Liver (tissue), 8 donors: ENCODE measurements at regions not wholly inside any gene's neighbourhood (a gene's known extent, or its start where the extent isn't known, plus 50 kb on each side); places are given as distances from the start of the nearest gene placed in this dataset.

Source experiments
- DNase-seq: peaks from one replicate; pipeline ENCODE4 v3.0.0-alpha.2; 2017; ENCODE audit warnings: low spot score
- H3K27ac ChIP-seq, 2 donors: one replicate each; pipeline ENCODE4 v1.7.0; 2013; ENCODE audit warnings: inconsistent platforms in 2 of 2, low read length in 2 of 2, control low read depth in 1 of 2, low read depth in 1 of 2, mild to moderate bottlenecking in 1 of 2
- H3K27me3 ChIP-seq, 4 donors: one replicate each; pipeline versions ENCODE4 v1.6.1 to v1.7.0; 2013; ENCODE audit warnings: low read length in 3 of 4, inconsistent platforms in 1 of 4, mild to moderate bottlenecking in 1 of 4, moderate library complexity in 1 of 4; ENCODE audit not compliant: control insufficient read depth in 4 of 4, insufficient read depth in 4 of 4
- H3K36me3 ChIP-seq, 4 donors: one replicate each; pipeline versions ENCODE4 v1.6.1 to v1.7.0; 2013; ENCODE audit warnings: low read length in 3 of 4, mild to moderate bottlenecking in 3 of 4, low read depth in 1 of 4, moderate library complexity in 1 of 4; ENCODE audit not compliant: control insufficient read depth in 4 of 4, insufficient read depth in 3 of 4
- H3K4me1 ChIP-seq, 4 donors: one replicate each; pipeline versions ENCODE4 v1.6.1 to v1.7.0; 2013; ENCODE audit warnings: low read length in 3 of 4, mild to moderate bottlenecking in 3 of 4, moderate library complexity in 1 of 4; ENCODE audit not compliant: control insufficient read depth in 4 of 4, insufficient read depth in 4 of 4
- H3K4me3 ChIP-seq, 3 donors: one replicate each; pipeline versions ENCODE4 v1.6.1 to v1.7.0; 2013; ENCODE audit warnings: low read length in 3 of 3, control low read depth in 1 of 3, low read depth in 1 of 3, mild to moderate bottlenecking in 1 of 3
- H3K9ac ChIP-seq, 2 donors: one replicate each; pipeline ENCODE4 v1.7.0; 2013; ENCODE audit warnings: low read length in 2 of 2, mild to moderate bottlenecking in 2 of 2, moderate library complexity in 2 of 2, control low read depth in 1 of 2, low read depth in 1 of 2
- H3K9me3 ChIP-seq, 4 donors: one replicate each; pipeline versions ENCODE4 v1.6.1 to v1.7.0; 2013; ENCODE audit warnings: low read length in 3 of 4; ENCODE audit not compliant: control insufficient read depth in 4 of 4
- EGR1 ChIP-seq, 2 donors: IDR thresholded peaks; 2 replicates each; pipeline ENCODE4 v1.6.1; 2016 to 2018; ENCODE audit warnings: antibody characterized with exemption in 2 of 2, low read depth in 2 of 2
- FOXA1 ChIP-seq: IDR thresholded peaks from 2 replicates; pipeline ENCODE4 v1.6.1; 2016; ENCODE audit warnings: antibody characterized with exemption
- GABPA ChIP-seq, 2 donors: IDR thresholded peaks in 1 of 2; conservative IDR thresholded peaks in 1 of 2; 2 replicates each; pipeline ENCODE4 v1.6.1; 2016; ENCODE audit warnings: antibody characterized with exemption in 2 of 2, mild to moderate bottlenecking in 1 of 2, moderate library complexity in 1 of 2
- HNF4A ChIP-seq, 2 donors: conservative IDR thresholded peaks; 2 replicates each; pipeline ENCODE4 v1.6.1; 2016; ENCODE audit warnings: antibody characterized with exemption in 2 of 2, mild to moderate bottlenecking in 2 of 2
- HNF4G ChIP-seq: IDR thresholded peaks from 2 replicates; pipeline ENCODE4 v1.6.1; 2016; ENCODE audit warnings: antibody characterized with exemption
- JUND ChIP-seq, 2 donors: IDR thresholded peaks; 2 replicates each; pipeline ENCODE4 v1.6.1; 2016; ENCODE audit warnings: antibody characterized with exemption in 2 of 2
- RXRA ChIP-seq, 2 donors: IDR thresholded peaks; 2 replicates each; pipeline ENCODE4 v1.6.1; 2017 to 2018; ENCODE audit warnings: antibody characterized with exemption in 2 of 2, mild to moderate bottlenecking in 1 of 2
- SP1 ChIP-seq: IDR thresholded peaks from 2 replicates; pipeline ENCODE4 v1.6.1; 2018; ENCODE audit warnings: antibody characterized with exemption, mild to moderate bottlenecking
- TAF1 ChIP-seq: conservative IDR thresholded peaks from 2 replicates; pipeline ENCODE4 v1.6.1; 2016; ENCODE audit warnings: antibody characterized with exemption, mild to moderate bottlenecking
- WGBS: extraction: QIAGEN DNeasy Blood & Tissue Kit; methylation state at CpG from one replicate; pipeline ENCODE4 v1.1.7; 2013; 5-methylcytosine and 5-hydroxymethylcytosine counted together
- TF ChIP-seq, protein P1 (sequence below): IDR thresholded peaks from 2 replicates; pipeline ENCODE4 v1.6.1; 2016; ENCODE audit warnings: antibody characterized with exemption
- TF ChIP-seq, protein P2 (sequence below): IDR thresholded peaks from 2 replicates; pipeline ENCODE4 v1.6.1; 2016; ENCODE audit warnings: antibody characterized with exemption, mild to moderate bottlenecking
- TF ChIP-seq, protein P3 (sequence below): IDR thresholded peaks from 2 replicates; pipeline ENCODE4 v1.6.1; 2016; ENCODE audit warnings: antibody characterized with exemption
- TF ChIP-seq, protein P4 (sequence below): fragments of 150-350 bp; IDR thresholded peaks from 2 replicates; pipeline ENCODE4 v1.5.1; 2017; ENCODE audit warnings: improper control_type of control experiment, low read depth, low read length; ENCODE audit not compliant: missing input control
- donor health status: healthy.
- donor health status: healthy.
- donor health status: healthy.
- donor health status: healthy.
- donor health status: healthy.

DNA sequence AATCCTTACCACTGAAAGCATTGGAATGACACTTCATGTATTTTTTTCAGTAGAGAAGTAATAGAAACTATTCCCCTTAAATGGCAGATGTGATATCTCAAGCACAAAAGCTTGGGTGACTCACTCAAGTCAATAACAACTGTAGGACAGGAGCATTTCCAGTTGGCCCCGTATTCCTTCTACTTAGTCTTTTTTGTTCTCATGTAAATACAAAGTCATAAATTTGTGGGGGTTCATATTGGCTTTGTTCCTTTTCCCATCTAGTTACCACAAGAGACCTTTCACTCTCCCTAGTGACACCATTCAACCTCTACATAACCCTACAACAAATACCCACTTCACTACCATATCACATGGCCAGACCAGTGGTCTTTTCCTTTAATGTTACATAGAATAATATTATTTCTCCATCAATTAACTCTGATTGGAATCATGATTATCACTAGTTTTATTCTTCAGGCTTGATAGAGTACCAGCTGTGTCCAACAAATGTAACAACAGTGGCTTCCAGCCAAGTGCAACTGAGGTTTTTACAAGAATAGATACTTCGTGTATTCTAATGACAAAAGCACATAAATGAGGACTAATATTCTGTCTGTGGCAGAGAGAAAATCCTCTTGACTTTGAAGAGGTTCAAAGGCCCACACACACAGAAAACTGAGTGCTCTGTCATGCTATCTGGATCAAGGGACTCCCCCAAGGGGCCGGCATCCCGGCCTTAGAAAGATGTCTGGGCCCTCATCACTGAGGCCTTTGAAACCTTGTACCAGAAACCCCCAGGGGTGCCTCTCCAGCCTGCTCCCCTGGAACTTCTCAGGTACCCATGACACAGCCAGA is 94.0 kb upstream of the THBS1 start:
- Histone ChIP-seq H3K4me1 (no peaks in the 10 kb centered on the region), H3K27me3 (no peaks in the 10 kb centered on the region), H3K27ac (peak overlapping the region in 1 of 2 donors; percentile 7), H3K36me3 (no peaks in the 10 kb centered on the region), H3K4me3 (no peak overlapping the region), H3K9me3 (no peaks in the 10 kb centered on the region), H3K9ac (no peak overlapping the region)
- no peak for DNase-seq
- TF ChIP-seq, protein P1, sequence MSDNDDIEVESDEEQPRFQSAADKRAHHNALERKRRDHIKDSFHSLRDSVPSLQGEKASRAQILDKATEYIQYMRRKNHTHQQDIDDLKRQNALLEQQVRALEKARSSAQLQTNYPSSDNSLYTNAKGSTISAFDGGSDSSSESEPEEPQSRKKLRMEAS = no peak
- TF ChIP-seq TAF1 (no peak), HNF4A (conservative IDR thresholded peaks at IDR 0.05) (no peak), GABPA (IDR thresholded peaks at IDR 0.05 in 1 of 2, conservative IDR thresholded peaks at IDR 0.05 in 1 of 2) (no peak), JUND (IDR thresholded peaks at IDR 0.05) (no peak), SP1 (no peak), EGR1 (IDR thresholded peaks at IDR 0.05; ENCODE audit: low read depth in 2 of 2) (no peak), FOXA1 (no peak), HNF4G (no peak)
- TF ChIP-seq, protein P2, sequence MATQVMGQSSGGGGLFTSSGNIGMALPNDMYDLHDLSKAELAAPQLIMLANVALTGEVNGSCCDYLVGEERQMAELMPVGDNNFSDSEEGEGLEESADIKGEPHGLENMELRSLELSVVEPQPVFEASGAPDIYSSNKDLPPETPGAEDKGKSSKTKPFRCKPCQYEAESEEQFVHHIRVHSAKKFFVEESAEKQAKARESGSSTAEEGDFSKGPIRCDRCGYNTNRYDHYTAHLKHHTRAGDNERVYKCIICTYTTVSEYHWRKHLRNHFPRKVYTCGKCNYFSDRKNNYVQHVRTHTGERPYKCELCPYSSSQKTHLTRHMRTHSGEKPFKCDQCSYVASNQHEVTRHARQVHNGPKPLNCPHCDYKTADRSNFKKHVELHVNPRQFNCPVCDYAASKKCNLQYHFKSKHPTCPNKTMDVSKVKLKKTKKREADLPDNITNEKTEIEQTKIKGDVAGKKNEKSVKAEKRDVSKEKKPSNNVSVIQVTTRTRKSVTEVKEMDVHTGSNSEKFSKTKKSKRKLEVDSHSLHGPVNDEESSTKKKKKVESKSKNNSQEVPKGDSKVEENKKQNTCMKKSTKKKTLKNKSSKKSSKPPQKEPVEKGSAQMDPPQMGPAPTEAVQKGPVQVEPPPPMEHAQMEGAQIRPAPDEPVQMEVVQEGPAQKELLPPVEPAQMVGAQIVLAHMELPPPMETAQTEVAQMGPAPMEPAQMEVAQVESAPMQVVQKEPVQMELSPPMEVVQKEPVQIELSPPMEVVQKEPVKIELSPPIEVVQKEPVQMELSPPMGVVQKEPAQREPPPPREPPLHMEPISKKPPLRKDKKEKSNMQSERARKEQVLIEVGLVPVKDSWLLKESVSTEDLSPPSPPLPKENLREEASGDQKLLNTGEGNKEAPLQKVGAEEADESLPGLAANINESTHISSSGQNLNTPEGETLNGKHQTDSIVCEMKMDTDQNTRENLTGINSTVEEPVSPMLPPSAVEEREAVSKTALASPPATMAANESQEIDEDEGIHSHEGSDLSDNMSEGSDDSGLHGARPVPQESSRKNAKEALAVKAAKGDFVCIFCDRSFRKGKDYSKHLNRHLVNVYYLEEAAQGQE = no peak
- TF ChIP-seq, protein P3, sequence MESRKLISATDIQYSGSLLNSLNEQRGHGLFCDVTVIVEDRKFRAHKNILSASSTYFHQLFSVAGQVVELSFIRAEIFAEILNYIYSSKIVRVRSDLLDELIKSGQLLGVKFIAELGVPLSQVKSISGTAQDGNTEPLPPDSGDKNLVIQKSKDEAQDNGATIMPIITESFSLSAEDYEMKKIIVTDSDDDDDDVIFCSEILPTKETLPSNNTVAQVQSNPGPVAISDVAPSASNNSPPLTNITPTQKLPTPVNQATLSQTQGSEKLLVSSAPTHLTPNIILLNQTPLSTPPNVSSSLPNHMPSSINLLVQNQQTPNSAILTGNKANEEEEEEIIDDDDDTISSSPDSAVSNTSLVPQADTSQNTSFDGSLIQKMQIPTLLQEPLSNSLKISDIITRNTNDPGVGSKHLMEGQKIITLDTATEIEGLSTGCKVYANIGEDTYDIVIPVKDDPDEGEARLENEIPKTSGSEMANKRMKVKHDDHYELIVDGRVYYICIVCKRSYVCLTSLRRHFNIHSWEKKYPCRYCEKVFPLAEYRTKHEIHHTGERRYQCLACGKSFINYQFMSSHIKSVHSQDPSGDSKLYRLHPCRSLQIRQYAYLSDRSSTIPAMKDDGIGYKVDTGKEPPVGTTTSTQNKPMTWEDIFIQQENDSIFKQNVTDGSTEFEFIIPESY = no peak
- WGBS = 86% methylated on average over 4 of the region's 4 CpGs

DNA sequence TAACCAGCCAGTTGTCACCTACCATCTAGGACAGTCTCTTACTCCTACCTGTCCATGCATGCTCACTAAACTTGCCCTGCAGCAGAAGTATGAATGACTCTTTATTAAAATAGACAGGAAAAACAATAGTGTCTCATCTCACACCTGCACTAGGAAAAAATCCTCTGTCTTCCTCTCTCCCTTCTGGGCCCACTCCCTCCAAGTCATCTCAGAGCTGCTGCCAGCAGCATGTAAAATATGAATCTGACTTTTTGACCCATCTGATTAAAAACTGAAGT is 93.5 kb upstream of the THBS1 start:
- TF ChIP-seq JUND (IDR thresholded peaks at IDR 0.05) (no peak), RXRA (IDR thresholded peaks at IDR 0.05) (no peak), GABPA (IDR thresholded peaks at IDR 0.05 in 1 of 2, conservative IDR thresholded peaks at IDR 0.05 in 1 of 2) (no peak), HNF4A (conservative IDR thresholded peaks at IDR 0.05) (no peak)
- TF ChIP-seq, protein P3 = no peak
- TF ChIP-seq, protein P4, sequence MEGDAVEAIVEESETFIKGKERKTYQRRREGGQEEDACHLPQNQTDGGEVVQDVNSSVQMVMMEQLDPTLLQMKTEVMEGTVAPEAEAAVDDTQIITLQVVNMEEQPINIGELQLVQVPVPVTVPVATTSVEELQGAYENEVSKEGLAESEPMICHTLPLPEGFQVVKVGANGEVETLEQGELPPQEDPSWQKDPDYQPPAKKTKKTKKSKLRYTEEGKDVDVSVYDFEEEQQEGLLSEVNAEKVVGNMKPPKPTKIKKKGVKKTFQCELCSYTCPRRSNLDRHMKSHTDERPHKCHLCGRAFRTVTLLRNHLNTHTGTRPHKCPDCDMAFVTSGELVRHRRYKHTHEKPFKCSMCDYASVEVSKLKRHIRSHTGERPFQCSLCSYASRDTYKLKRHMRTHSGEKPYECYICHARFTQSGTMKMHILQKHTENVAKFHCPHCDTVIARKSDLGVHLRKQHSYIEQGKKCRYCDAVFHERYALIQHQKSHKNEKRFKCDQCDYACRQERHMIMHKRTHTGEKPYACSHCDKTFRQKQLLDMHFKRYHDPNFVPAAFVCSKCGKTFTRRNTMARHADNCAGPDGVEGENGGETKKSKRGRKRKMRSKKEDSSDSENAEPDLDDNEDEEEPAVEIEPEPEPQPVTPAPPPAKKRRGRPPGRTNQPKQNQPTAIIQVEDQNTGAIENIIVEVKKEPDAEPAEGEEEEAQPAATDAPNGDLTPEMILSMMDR = no peak
- TF ChIP-seq, protein P2 = no peak
- no peak overlapping the region for H3K9ac ChIP-seq
- H3K27ac ChIP-seq = no peak overlapping the region
- no peak for DNase-seq
- no peak overlapping the region for H3K4me3 ChIP-seq
- no peaks in the 10 kb centered on the region for H3K9me3 ChIP-seq
- H3K36me3 ChIP-seq = no peaks in the 10 kb centered on the region
- no peaks in the 10 kb centered on the region for H3K27me3 ChIP-seq
- H3K4me1 ChIP-seq = no peaks in the 10 kb centered on the region
